Left lung (tissue), 4 donors: ENCODE measurements at regions not wholly inside any gene's neighbourhood (a gene's known extent, or its start where the extent isn't known, plus 50 kb on each side); places are given as distances from the start of the nearest gene placed in this dataset.

Source experiments
- ATAC-seq: fragments of 200-7000 bp; cut with Tn5 transposase; one replicate; pipeline ENCODE4 v1.9.1; 2020; ENCODE audit warnings: moderate library complexity
- DNase-seq, 4 donors: peaks; one replicate each; pipeline ENCODE4 v3.0.0-alpha.2; 2013 to 2020
- H3K27ac ChIP-seq, 2 donors: fragments of 200-600 bp; sonication (generic) in 1 of 2; one replicate each; pipeline versions ENCODE4 v1.5.0 to v1.8.0; 2020 to 2021
- H3K27me3 ChIP-seq, 2 donors: fragments of 200-600 bp; sonication (generic) in 1 of 2; one replicate each; pipeline versions ENCODE4 v1.5.0 to v1.8.0; 2020 to 2021
- H3K36me3 ChIP-seq, 2 donors: fragments of 200-600 bp; sonication (generic) in 1 of 2; one replicate each; pipeline versions ENCODE4 v1.5.0 to v1.8.0; 2020 to 2021
- H3K4me1 ChIP-seq, 2 donors: fragments of 200-600 bp; one replicate each; pipeline ENCODE4 v1.8.0; 2021
- H3K4me3 ChIP-seq, 2 donors: fragments of 200-600 bp; sonication (generic) in 1 of 2; one replicate each; pipeline versions ENCODE4 v1.5.0 to v1.8.0; 2020 to 2021; ENCODE audit warnings: mild to moderate bottlenecking in 1 of 2
- H3K9me3 ChIP-seq, 2 donors: fragments of 200-600 bp; sonication (generic) in 1 of 2; one replicate each; pipeline versions ENCODE4 v1.5.0 to v1.8.0; 2020 to 2021
- intact Hi-C, 2 donors: fragments of 100-400 bp; cut with DNase I; formaldehyde crosslinking; loops; one replicate each; pipeline versions ENCODE4 v1.11.2 to v1.14.2; 2022
- TF ChIP-seq, protein P1 (sequence below), 2 donors: fragments of 200-600 bp; sonication (generic) in 1 of 2; IDR thresholded peaks; one replicate each; pipeline versions ENCODE4 v1.5.0 to v1.8.0; 2021; ENCODE audit warnings: antibody characterized with exemption in 2 of 2
- donor health status: DM: no; HTN: yes; CAD: no.
- donor health status: DM: no; HTN: no; CAD: no.

DNA sequence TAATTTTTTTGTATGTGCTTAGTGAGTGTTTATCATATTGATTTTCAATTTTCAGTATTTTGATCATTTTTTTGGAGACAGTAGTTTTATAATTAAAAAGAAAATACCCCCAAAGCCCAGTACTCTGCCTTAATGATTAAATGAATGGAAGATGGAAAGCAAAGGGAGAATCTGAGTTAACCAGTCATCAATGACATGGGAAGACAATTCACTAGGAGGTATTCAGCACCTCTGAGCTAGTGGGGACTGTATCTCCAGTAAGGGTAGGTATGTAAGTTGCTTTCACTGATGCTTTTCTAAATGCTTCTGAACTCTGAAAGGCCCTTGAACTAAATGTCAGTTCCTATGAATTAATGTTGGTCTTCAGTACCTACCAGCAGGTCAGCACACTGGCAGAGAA, 590.4 kb upstream of the DPPA4 start:
- Histone ChIP-seq H3K36me3 (no peaks in the 10 kb centered on the region), H3K4me1 (no peaks in the 10 kb centered on the region), H3K4me3 (no peak overlapping the region), H3K9me3 (no peaks in the 10 kb centered on the region), H3K27me3 (no peaks in the 10 kb centered on the region), H3K27ac (no peak overlapping the region)
- DNase-seq (no peak), ATAC-seq (no peak)
- TF ChIP-seq, protein P1, sequence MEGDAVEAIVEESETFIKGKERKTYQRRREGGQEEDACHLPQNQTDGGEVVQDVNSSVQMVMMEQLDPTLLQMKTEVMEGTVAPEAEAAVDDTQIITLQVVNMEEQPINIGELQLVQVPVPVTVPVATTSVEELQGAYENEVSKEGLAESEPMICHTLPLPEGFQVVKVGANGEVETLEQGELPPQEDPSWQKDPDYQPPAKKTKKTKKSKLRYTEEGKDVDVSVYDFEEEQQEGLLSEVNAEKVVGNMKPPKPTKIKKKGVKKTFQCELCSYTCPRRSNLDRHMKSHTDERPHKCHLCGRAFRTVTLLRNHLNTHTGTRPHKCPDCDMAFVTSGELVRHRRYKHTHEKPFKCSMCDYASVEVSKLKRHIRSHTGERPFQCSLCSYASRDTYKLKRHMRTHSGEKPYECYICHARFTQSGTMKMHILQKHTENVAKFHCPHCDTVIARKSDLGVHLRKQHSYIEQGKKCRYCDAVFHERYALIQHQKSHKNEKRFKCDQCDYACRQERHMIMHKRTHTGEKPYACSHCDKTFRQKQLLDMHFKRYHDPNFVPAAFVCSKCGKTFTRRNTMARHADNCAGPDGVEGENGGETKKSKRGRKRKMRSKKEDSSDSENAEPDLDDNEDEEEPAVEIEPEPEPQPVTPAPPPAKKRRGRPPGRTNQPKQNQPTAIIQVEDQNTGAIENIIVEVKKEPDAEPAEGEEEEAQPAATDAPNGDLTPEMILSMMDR (IDR thresholded peaks at IDR 0.05), result no peak
- intact Hi-C loops, result no loop called here

DNA sequence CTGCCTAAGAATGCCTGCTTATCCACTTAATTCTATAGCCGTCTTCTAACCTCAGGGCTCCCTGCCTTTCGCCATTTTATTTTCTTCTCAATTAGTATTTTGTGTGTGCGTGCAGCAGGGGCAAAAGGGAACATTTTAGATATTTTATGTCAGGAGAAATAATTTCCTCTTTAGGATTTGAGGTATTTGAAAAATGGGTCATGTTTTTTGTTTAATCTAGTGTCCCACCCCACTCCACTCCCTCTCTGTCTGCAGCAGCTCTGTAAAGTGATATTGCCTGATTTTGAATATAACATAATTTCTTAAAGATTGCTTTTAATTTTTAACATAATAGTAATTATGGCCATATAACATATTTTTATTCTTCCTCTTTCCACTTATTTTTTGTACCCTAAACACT, 593.2 kb upstream of the DPPA4 start:
- no peak overlapping the region for H3K27ac ChIP-seq
- ATAC-seq (no peak), DNase-seq (no peak)
- TF ChIP-seq, protein P1 (IDR thresholded peaks at IDR 0.05), result no peak
- no peaks in the 10 kb centered on the region for H3K4me1 ChIP-seq
- no peaks in the 10 kb centered on the region for H3K36me3 ChIP-seq
- no peaks in the 10 kb centered on the region for H3K27me3 ChIP-seq
- H3K9me3 ChIP-seq, result no peaks in the 10 kb centered on the region
- intact Hi-C loops, result no loop called here
- H3K4me3 ChIP-seq, result no peak overlapping the region

DNA sequence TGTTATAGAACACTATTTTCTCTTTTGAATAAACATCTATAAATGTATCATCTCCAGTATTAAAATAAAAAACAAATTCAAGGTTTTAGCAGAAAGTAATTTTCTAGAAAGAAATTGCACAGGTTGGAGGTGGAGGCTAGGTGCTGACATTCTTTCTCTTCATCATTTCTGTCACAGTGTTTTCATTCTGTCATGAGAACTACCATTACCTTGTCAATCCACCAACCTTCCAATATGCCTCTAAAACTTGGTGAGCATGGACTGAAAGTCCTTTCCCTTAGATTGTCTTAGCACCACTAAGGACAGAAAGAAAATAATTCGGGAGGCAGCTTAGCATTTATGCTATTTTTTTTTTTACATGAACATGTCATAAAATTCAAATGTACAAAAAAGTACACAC, 596.2 kb upstream of the DPPA4 start:
- Histone ChIP-seq H3K36me3 (no peaks in the 10 kb centered on the region), H3K27me3 (no peaks in the 10 kb centered on the region), H3K27ac (no peak overlapping the region), H3K4me3 (no peak overlapping the region), H3K4me1 (no peaks in the 10 kb centered on the region), H3K9me3 (no peaks in the 10 kb centered on the region)
- DNase-seq (no peak), ATAC-seq (no peak)
- intact Hi-C loops, result no loop called here
- TF ChIP-seq, protein P1 (IDR thresholded peaks at IDR 0.05), result no peak

DNA sequence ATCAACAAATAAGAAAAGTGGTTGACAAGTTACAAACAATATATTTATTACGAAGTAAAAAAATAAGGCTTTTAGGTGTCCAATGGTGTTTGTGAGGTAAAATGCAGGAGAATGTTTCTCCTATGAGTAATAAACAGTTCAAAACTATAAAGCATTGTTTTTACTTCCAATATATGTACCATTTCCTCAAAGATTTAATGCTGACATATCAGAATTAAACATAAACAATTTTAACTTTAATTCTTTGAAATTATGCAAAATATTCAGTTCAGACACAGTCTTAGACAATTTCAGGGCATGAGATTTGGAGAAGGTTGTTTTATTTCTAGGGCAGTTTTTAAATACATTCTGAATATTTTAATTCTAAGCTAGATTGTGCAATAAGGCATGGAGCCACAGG, 602.5 kb upstream of the DPPA4 start:
- TF ChIP-seq, protein P1 (IDR thresholded peaks at IDR 0.05), result no peak
- Histone ChIP-seq H3K4me3 (no peak overlapping the region), H3K27ac (no peak overlapping the region), H3K27me3 (no peaks in the 10 kb centered on the region), H3K4me1 (no peaks in the 10 kb centered on the region), H3K9me3 (no peaks in the 10 kb centered on the region), H3K36me3 (no peaks in the 10 kb centered on the region)
- no peak for ATAC-seq
- intact Hi-C loops, result no loop called here
- no peak for DNase-seq

DNA sequence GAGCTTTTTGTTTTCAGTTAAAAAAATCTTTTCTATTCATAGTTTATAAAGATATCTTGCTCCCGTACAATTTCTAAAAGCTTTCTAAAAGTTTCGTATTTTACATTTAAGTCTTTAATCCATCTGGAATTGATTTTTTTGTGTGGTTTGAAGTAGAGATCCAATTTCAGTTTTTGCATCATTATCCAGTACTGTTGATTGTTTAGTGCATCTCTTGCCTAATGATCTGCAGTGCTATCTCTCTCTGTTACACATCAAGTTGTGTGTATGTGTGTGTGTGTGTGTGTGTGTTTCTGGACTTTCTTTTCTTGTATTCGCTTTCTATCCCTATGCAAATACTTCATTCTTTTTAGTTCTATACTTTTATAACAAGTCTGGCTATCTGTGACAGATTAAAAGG, 605.8 kb upstream of the DPPA4 start:
- intact Hi-C loops, result no loop called here
- H3K27ac ChIP-seq, result no peak overlapping the region
- no peak for DNase-seq
- TF ChIP-seq, protein P1 (IDR thresholded peaks at IDR 0.05), result no peak
- no peaks in the 10 kb centered on the region for H3K9me3 ChIP-seq
- no peaks in the 10 kb centered on the region for H3K4me1 ChIP-seq
- no peaks in the 10 kb centered on the region for H3K27me3 ChIP-seq
- ATAC-seq, result no peak
- H3K4me3 ChIP-seq, result no peak overlapping the region
- H3K36me3 ChIP-seq, result no peaks in the 10 kb centered on the region
